ENCODE measurements at regions not wholly inside any gene's neighbourhood (a gene's known extent, or its start where the extent isn't known, plus 50 kb on each side); places are given as distances from the start of the nearest gene placed in this dataset.

GRCh38 chr12:92459850-92460249, 242.9 kb upstream of the PLEKHG7 start:
- no peak for FAIRE-seq

DNA sequence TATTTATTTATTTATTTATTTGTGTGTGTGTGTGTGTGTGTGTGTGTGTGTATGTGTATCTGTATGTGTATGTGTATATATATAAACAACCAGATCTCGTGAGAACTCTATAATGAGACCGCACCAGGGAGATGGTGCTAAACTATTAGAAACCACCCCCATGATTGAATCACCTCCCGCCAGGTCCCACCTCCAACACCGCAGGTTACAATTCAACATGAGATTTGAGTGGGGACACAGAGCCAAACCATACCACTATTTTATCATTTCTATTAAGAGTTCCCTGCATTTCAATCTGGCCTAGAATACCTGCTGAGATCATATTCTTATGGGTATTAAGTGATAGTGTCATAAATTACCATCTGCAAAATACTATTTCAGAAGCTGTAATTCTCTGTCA, 243.8 kb upstream of the PLEKHG7 start:
- no peak for FAIRE-seq

GRCh38 chr12:92457458-92458180, 245.2 kb upstream of the PLEKHG7 start:
- no peak for FAIRE-seq

DNA sequence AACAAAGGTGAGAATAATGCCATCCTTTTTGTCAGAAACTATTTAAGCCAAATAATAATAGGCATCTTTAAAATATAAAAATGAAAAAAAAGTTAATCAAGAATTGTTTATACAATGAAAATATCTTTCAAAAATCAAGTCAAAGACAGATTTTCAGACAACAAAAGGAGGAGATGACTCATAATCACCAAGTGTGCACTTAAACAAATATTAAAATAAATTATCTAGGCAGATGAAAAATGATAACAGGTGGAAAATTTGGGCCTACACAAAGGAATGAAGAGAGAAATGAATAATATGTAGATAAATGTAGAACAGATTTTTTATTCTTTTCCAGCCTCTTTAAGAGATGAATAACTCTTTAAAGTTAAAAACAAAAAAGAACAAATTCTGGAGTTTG, 250.0 kb upstream of the PLEKHG7 start:
- no peak for FAIRE-seq

- no peak for FAIRE-seq
Observed at GRCh38 chr12:92446083-92446460, 256.7 kb upstream of the PLEKHG7 start.

DNA sequence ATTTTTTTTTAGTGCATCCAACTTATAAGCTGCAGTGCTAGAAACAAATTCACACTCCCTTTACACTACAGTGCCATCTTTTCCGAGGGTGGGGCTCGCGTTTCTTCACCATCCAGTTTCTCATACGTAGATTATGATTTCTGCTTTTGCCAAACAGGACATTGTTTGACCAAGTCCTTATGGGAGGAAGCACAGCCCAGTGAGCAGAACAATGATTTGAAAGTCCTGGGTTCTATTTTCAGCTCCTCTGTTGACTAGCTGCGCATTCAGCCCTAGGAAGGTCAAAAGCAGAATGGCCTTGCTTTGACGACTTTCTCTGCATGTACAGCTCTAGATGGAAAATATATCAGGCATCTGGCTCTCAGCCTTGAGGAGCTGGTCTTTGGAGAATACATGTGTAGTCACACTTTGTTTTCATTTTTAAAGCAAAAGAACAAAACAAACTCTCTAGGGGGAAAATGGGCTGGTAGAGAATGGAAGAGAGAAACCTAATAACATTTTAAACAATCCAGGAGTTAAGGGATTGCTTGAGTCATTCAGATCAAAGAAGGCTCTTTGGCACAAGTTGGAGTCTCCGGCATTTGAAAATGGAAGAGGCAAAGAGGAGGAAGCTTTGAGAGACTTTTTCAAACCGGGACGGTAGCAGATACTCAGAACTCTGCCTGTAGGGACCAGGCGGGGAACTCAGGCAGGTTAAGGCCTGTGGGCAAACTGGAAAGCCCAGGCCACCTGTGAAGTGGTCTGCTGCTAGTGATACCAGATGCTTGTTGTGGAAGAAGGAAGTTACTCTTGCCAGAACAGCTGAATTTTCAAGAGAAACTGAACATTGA, 257.3 kb upstream of the PLEKHG7 start:
- FAIRE-seq, result no peak

DNA sequence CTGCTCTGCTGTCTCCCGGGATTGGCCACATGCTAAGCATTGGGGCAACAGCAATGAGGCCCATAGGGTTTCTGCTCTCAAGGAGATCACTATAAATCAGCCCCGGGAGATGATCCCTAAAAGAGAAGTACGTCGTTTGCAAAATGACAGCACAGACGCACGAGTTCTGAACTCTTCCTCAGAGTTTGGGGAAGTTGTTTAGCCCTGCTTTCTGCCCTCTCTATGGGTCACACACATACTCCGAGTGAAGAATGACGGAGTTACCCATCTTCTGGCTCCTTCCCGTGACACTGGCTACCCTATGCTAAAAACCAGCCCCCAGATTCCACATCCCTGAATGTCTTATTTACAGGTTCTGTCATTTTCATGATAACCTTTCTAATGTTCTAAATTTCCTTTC, 258.0 kb upstream of the PLEKHG7 start:
- FAIRE-seq, result no peak

GRCh38 chr12:92442782-92443181, 260.0 kb upstream of the PLEKHG7 start:
- no peak for FAIRE-seq

DNA sequence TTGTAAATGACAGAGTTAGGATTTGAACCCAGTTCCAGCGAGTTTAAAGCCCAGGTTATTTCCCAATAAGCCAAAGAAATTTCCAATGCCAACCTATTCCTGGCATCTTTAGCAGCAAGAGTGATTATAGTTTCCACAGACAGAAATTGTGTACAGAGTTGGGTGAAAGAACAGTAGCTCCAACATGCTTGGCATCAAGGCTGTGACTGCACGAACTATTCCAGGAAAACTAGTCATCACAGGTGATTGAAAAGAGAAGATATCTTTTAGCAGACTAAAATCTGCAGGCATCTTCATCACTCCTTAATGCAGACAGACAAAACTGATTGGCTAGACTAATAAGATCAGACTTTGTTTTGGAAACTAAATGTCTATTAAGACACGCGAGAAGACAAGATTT, 262.7 kb upstream of the PLEKHG7 start:
- FAIRE-seq, result no peak

- no peak for FAIRE-seq
Observed at GRCh38 chr12:92439420-92439805, 263.4 kb upstream of the PLEKHG7 start.

GRCh38 chr12:92438641-92439419, 264.0 kb upstream of the PLEKHG7 start:
- no peak for FAIRE-seq

- FAIRE-seq, result no peak
Observed at GRCh38 chr12:92437452-92437851, 265.3 kb upstream of the PLEKHG7 start.

- no peak for FAIRE-seq
Observed at GRCh38 chr12:92436856-92437255, 265.9 kb upstream of the PLEKHG7 start.

GRCh38 chr12:92434607-92435025, 268.2 kb upstream of the PLEKHG7 start:
- FAIRE-seq, result no peak

DNA sequence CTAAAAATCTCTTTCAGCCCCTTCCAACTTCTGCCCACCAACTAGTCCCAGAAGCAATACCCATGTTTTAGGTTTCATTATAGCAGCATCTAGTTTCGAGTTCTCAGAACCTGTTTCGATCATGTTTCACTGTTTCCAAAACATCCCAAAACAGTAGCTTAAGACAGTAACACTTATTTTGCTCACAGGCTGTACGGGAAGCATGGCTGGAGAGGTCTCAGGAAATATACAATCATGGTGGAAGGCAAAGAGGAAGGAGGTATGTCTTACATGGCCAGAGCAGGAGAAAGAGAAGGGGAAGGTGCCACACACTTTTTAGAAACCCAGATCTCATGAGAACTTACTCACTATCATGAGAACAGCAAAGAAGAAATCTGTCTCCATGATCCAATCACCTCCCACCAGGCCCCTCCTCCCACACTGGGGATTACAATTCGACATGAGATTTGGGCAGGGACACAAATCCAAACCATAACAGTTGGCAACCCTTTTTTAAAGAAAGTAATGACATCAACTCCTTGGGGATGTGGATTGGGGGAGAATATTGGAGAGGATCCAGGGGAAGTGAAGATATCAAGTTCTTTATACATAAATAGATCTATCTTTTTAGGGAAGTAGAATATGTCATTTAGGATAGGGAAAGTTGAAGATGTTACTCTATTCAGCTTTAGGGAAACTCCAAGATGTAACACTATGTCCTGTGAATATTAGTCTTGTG, 269.9 kb upstream of the PLEKHG7 start:
- FAIRE-seq, result no peak

DNA sequence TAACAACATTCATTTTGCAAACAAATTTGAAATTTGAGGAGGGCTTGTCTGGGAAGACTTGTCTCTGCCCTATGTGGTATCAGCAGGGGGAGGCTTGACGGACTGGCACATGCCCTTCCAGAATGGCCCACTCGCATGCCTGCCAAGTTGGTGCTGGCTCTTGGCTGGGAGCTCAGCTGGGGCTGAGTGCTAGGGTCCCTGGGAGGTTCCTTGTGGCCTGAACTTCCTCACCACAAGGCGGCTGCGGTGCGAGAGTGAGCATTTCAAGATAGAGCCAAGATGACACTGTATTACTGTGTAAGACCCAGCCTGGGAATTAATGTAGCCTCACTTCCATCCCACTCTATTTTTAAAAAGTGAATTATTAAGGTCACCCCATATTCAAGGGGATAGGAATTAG, 271.6 kb upstream of the PLEKHG7 start:
- FAIRE-seq, result no peak

DNA sequence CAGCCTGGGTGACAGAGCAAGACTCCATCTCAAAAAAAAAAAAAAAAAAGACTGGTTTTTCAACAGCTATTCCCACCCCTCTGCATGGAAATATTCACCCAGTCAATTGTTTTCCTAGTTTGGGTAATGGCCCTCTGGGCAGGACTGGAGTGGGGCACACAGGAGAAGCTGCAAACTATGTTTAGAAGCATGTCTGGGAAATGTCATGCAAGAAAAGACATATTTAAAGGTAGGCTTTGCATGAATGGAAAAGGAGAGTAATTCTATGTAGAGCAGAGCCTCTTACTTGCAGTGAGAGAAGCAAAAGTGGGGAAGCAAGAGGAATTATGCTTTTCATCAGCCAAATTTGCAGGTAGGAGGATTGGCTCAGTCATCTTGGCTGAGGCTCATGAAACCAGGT, 276.5 kb upstream of the PLEKHG7 start:
- no peak for FAIRE-seq

- no peak for FAIRE-seq
Observed at GRCh38 chr12:92425165-92425564, 277.6 kb upstream of the PLEKHG7 start.

DNA sequence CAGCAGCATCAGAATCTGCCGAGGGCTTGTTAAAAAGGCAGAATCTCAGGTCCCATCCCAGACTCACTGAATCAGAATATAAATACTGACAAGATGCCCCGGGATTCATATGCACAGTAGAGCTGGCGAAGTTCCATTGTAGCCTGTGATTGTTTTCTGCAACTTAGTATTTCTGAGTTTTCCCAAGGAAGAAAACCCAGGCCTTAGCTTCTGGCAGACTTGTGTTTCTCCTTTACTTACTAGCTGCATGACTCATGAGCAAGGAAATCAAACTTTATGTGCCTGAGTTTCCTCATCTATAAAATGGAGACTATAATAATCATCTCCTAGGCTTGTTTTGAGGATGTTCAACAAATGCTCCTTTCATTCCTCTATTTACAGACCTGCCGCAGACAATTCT, 278.5 kb upstream of the PLEKHG7 start:
- FAIRE-seq, result no peak

GRCh38 chr12:92421701-92422100, 276.1 kb upstream of the BTG1 start:
- no peak for FAIRE-seq

- no peak for FAIRE-seq
Observed at GRCh38 chr12:92421042-92421441, 275.4 kb upstream of the BTG1 start.

DNA sequence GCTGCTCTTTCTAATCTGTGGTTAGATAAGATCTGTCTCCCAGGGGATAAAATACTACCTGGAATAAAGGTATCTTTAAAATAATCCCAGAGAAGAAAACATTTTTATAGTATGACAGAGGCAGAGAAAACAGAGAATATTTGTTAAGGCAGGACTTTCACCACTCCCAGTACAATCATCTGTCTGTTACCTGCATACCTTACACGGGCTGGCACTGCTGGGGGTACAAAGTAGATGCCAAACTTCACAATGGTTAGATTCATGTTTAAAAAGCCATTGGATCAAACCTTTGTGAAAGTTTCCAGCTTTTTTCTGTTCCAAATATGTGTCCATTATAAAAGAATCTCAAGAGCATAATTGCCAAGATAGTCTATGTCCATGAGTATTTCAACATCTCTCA, 273.6 kb upstream of the BTG1 start:
- FAIRE-seq, result no peak

DNA sequence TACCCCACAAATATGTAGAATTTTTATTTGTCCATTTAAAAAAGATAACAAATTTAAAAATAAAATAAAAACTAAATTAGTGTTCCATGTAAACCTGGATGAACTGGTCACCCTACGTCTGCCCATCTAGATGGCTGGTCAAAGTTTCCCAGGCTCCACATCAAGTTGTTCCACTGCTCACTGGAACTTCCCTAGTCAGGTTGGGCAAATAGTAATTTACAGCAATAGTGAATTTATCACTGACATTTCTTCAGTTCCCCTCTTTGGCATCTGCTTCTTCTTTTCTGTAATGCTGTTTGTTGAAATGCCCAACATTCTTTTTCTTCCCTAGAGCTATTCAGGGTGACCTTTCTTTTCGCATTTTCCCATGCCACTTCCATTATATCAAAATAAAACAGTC, 272.7 kb upstream of the BTG1 start:
- FAIRE-seq, result no peak

Measured in islet of Langerhans (tissue), 1 donor.